Ishikawa (cell line): ENCODE measurements at regions not wholly inside any gene's neighbourhood (a gene's known extent, or its start where the extent isn't known, plus 50 kb on each side); places are given as distances from the start of the nearest gene placed in this dataset.

Experiments used
- CEBPB ChIP-seq: IDR thresholded peaks from 2 replicates; pipeline ENCODE4 v1.6.1; 2012
- CREB1 ChIP-seq: IDR thresholded peaks from 2 replicates; pipeline ENCODE4 v1.6.1; 2012; ENCODE audit warnings: low read depth
- EGR1 ChIP-seq: IDR thresholded peaks from 2 replicates; pipeline ENCODE4 v1.6.1; 2012
- EP300 ChIP-seq: IDR thresholded peaks from 2 replicates; pipeline ENCODE4 v1.6.1; 2012; ENCODE audit warnings: borderline replicate concordance
- FOXM1 ChIP-seq: IDR thresholded peaks from 2 replicates; pipeline ENCODE4 v1.6.1; 2012; ENCODE audit warnings: low read depth, borderline replicate concordance
- NFIC ChIP-seq: IDR thresholded peaks from 2 replicates; pipeline ENCODE4 v1.6.1; 2012
- RAD21 ChIP-seq: IDR thresholded peaks from 2 replicates; pipeline ENCODE4 v1.6.1; 2012; ENCODE audit warnings: low read depth
- REST ChIP-seq: IDR thresholded peaks from 2 replicates; pipeline ENCODE4 v1.6.1; 2012; ENCODE audit warnings: low read depth, mild to moderate bottlenecking
- TAF1 ChIP-seq: IDR thresholded peaks from 2 replicates; pipeline ENCODE4 v1.6.1; 2012; ENCODE audit warnings: low read depth, mild to moderate bottlenecking
- TCF12 ChIP-seq: IDR thresholded peaks from 2 replicates; pipeline ENCODE4 v1.6.1; 2012; ENCODE audit warnings: low read depth
- TEAD4 ChIP-seq: IDR thresholded peaks from 2 replicates; pipeline ENCODE4 v1.6.1; 2012
- USF1 ChIP-seq: IDR thresholded peaks from 2 replicates; pipeline ENCODE4 v1.6.1; 2012
- YY1 ChIP-seq: IDR thresholded peaks from 2 replicates; pipeline ENCODE4 v1.6.1; 2012; ENCODE audit warnings: low read depth
- ZBTB7A ChIP-seq: IDR thresholded peaks from 2 replicates; pipeline ENCODE4 v1.6.1; 2012; ENCODE audit warnings: low read depth
- TF ChIP-seq, protein P1 (sequence below): IDR thresholded peaks from 2 replicates; pipeline ENCODE4 v1.6.1; 2012

GRCh38 chr14:40402957-40403356 is 970.7 kb upstream of the FBXO33 start:
- no peak for TF ChIP-seq ZBTB7A
- TF ChIP-seq REST, result no peak
- no peak for TF ChIP-seq RAD21
- no peak for TF ChIP-seq FOXM1
- TF ChIP-seq CREB1, result no peak
- TF ChIP-seq TAF1, result no peak
- TF ChIP-seq NFIC, result no peak
- TF ChIP-seq USF1, result no peak
- TF ChIP-seq CEBPB, result no peak
- no peak for TF ChIP-seq EGR1
- TF ChIP-seq YY1, result no peak
- TF ChIP-seq, protein P1, sequence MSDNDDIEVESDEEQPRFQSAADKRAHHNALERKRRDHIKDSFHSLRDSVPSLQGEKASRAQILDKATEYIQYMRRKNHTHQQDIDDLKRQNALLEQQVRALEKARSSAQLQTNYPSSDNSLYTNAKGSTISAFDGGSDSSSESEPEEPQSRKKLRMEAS, result no peak
- TF ChIP-seq EP300, result no peak
- TF ChIP-seq TCF12, result no peak
- no peak for TF ChIP-seq TEAD4

DNA sequence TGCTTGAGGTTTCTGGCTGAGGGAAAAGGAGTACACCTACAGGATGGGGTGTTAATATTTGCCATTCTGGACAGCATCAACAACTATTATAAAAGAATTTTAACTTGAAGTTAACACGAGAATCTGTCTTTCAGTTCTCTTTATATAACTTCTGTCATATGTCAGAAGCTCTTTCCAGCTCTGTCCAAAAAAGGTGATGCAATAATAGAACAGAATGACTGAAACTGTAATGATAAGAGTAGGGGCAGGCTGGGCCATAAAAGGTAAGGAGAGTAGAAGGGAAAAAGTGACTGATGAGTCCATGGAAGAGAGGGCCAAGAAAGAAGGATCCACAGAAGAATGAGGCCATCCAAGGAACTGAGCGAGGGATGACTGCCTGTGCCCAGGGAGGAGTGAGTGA is 966.7 kb upstream of the FBXO33 start:
- no peak for TF ChIP-seq TEAD4
- no peak for TF ChIP-seq CEBPB
- TF ChIP-seq RAD21, result no peak
- no peak for TF ChIP-seq CREB1
- TF ChIP-seq FOXM1, result no peak
- TF ChIP-seq TCF12, result no peak
- no peak for TF ChIP-seq EGR1
- TF ChIP-seq EP300, result no peak
- TF ChIP-seq YY1, result no peak
- TF ChIP-seq, protein P1, result no peak
- no peak for TF ChIP-seq TAF1
- TF ChIP-seq REST, result no peak
- no peak for TF ChIP-seq NFIC
- TF ChIP-seq ZBTB7A, result no peak
- no peak for TF ChIP-seq USF1

DNA sequence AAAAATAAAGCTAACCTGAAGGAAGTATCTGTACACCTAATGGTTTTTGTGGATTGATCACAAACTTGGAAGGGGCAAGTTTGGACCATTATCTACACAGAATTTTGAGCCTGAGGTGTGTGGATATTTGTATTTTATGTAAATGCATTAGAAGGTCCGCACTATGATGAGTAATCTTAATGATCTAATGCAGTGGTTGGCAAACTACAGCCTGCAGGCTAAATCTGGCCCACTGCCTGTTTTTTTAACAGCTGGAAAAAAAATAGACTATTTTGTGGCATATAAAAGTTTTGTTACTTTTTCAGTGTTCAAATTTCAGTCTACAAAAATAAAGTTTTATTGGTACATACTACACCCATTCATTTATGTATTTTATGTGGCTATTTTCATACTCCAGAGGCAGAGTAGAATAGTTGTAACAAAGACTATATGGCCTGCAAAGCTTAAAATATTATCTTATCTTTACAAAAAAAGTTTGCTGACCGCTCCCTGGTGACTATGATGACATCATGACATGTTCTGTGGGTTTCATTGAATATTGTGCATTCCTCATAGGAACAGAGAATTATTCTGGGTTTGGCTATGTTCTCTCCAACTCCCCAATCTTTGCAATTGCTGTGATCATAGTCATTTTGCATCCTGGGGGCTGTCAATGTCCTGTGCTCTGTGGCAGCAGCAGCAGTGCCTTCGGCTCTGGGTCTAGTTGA is 962.6 kb upstream of the FBXO33 start:
- TF ChIP-seq USF1, result no peak
- TF ChIP-seq, protein P1, result no peak
- no peak for TF ChIP-seq CREB1
- TF ChIP-seq ZBTB7A, result no peak

- TF ChIP-seq TAF1, result no peak
- TF ChIP-seq, protein P1, result no peak
- TF ChIP-seq EGR1, result no peak
- no peak for TF ChIP-seq RAD21
Measured at GRCh38 chr14:40393143-40393542, 960.9 kb upstream of the FBXO33 start.

GRCh38 chr14:40386433-40386832 is 954.2 kb upstream of the FBXO33 start:
- TF ChIP-seq RAD21, result no peak
- no peak for TF ChIP-seq TAF1
- no peak for TF ChIP-seq TEAD4
- TF ChIP-seq NFIC, result no peak
- TF ChIP-seq CREB1, result no peak
- TF ChIP-seq, protein P1, result no peak
- TF ChIP-seq TCF12, result no peak
- no peak for TF ChIP-seq USF1
- TF ChIP-seq YY1, result no peak
- no peak for TF ChIP-seq REST
- TF ChIP-seq EGR1, result no peak
- no peak for TF ChIP-seq FOXM1
- TF ChIP-seq CEBPB, result no peak
- TF ChIP-seq EP300, result no peak
- no peak for TF ChIP-seq ZBTB7A
